ENCODE measurements at regions not wholly inside any gene's neighbourhood (a gene's known extent, or its start where the extent isn't known, plus 50 kb on each side); places are given as distances from the start of the nearest gene placed in this dataset.

DNA sequence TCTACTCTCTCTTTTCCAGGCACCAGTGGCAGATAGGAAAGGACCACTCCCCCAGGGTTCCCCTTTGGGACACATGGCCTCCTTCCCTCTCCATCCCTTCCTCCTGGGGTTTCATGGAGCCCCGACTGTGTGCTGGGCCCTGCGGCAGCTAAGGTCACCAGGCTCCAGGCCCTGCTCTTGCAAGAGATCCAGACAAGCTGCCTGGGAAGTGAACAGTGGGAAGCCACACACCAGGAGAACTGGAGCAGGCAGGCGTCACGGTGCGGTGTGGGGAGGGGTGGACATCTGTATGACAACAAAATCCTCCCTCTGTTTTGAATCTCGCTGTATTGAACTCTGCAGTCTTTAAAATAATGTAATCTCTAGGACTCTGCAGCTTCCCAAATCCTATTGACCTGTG lies 330.1 kb downstream of the UQCRFS1 start:
- no peak for TF ChIP-seq CTCF (IDR thresholded peaks at IDR 0.05; ENCODE audit: insufficient read depth, low read length)
- TF ChIP-seq POLR2AphosphoS5 (IDR thresholded peaks at IDR 0.05; ENCODE audit: low read depth): no peak
